ENCODE measurements at regions not wholly inside any gene's neighbourhood (a gene's known extent, or its start where the extent isn't known, plus 50 kb on each side); places are given as distances from the start of the nearest gene placed in this dataset.
"Not testable (repeated sequence)": the region's sequence is repeated elsewhere in the genome, so short reads cannot be mapped to it uniquely, and the experiment has no call there.

DNA sequence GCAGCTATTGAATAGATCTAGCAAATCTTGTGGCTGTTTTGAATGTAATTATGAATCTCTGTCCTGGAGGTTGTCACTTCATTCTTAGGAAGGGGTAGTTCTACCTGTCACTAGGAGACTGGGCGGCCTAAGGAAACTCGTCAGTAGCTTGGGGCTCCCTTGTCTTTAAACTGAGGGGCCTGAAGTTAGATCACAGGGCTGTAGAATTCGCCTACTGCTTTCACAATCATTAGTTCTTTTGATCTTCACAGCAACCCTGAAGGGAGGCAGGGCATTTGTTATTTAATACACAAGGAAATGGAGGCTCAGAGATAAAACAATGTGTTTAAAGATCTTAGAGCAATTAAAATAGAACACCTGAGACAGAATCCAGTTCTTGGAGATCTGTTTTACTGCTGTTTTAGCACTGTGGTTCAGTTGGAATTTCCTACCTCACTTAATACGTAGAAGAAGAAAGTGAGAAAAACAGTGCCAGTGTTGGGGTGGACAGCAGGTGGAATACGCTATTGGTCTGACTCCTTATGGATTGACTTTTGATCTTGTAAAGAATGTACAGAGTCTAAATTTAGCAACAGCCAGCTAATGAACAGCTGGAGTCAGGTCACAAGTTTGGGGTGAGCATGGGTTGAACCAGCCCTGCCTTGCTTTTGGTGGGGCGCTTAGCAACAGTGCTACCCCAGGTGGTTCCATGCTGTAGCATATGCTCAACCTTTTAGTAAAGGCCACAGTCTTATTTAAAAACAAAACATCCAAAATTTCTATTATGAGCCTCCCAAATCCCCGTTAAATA, 71.4 kb upstream of the BHLHE40 start:
- no peaks in the 10 kb centered on the region for H3K27me3 Mint-ChIP-seq (ENCODE audit: insufficient read depth, unreplicated experiment)
- no TSS peak for BruUV-seq (replicated peaks)
- no peak for DNase-seq (ENCODE audit: unreplicated experiment)
- no peak overlapping the region for H3K4me3 Mint-ChIP-seq (ENCODE audit: unreplicated experiment)
- CTCF ChIA-PET: interaction anchor here (0.8 to 1.2 kb wide), 2 partner anchors 10 to 342 kb away, joined by 3 to 4 read pairs; no protein-coding TSS in a partner anchor
- no peaks in the 10 kb centered on the region for H3K9me3 Mint-ChIP-seq (ENCODE audit: unreplicated experiment)
- no peaks in the 10 kb centered on the region for H3K36me3 Mint-ChIP-seq (ENCODE audit: insufficient read depth, unreplicated experiment)
- no peak overlapping the region for H3K27ac Mint-ChIP-seq (ENCODE audit: low read depth, unreplicated experiment)
- POLR2A ChIA-PET: interaction anchor here (1.2 kb wide), 1 partner anchor 82 kb away, joined by 3 read pairs; no protein-coding TSS in a partner anchor
- TF ChIP-seq, protein P1, sequence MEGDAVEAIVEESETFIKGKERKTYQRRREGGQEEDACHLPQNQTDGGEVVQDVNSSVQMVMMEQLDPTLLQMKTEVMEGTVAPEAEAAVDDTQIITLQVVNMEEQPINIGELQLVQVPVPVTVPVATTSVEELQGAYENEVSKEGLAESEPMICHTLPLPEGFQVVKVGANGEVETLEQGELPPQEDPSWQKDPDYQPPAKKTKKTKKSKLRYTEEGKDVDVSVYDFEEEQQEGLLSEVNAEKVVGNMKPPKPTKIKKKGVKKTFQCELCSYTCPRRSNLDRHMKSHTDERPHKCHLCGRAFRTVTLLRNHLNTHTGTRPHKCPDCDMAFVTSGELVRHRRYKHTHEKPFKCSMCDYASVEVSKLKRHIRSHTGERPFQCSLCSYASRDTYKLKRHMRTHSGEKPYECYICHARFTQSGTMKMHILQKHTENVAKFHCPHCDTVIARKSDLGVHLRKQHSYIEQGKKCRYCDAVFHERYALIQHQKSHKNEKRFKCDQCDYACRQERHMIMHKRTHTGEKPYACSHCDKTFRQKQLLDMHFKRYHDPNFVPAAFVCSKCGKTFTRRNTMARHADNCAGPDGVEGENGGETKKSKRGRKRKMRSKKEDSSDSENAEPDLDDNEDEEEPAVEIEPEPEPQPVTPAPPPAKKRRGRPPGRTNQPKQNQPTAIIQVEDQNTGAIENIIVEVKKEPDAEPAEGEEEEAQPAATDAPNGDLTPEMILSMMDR (IDR thresholded peaks at IDR 0.05; ENCODE audit: unreplicated experiment): no peak
- intact Hi-C loops (cut with micrococcal nuclease): loop anchor here (2.0 kb wide), 1 partner anchor 69 kb away; no protein-coding TSS in a partner anchor
- H3K4me1 Mint-ChIP-seq (ENCODE audit: insufficient read depth, unreplicated experiment): peaks cover 22% of the 10 kb centered on the region

DNA sequence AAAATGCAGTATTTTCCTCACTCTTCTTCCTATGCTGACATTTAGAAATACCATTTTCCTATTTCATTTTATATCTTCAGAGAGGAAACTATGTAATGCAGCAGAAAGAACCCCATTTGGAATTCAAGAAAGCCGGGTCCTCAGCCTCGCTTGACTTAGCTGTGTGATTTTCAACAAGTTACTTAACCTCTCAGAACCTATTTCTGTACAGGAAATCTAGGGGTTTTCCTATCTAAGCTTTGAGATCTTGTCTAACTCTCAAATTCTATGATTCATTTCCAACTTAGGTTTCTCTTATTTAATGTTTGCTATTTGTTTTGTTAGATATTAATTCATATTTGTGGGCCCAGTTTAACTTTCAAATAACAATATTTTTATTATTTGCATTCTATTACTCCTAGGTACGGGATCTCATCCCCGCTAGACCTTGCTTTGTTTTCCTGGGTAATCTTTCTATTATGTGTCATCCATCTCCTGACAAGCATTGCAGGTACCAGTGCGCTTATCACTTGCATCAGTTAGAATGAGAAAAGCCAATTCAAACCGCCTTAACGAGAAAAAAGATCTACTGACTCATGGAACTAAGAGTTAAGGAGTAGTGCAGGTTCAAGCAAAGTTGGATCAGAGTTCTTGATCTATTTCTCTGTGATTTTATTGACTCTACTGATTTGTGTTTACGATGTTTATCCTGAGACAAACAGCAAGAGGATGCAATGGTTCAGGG, 70.6 kb upstream of the BHLHE40 start:
- Mint-ChIP-seq H3K4me3 (ENCODE audit: unreplicated experiment) (no peak overlapping the region), H3K9me3 (ENCODE audit: unreplicated experiment) (no peaks in the 10 kb centered on the region), H3K27ac (ENCODE audit: low read depth, unreplicated experiment) (no peak overlapping the region), H3K4me1 (ENCODE audit: insufficient read depth, unreplicated experiment) (peaks cover 22% of the 10 kb centered on the region), H3K27me3 (ENCODE audit: insufficient read depth, unreplicated experiment) (no peaks in the 10 kb centered on the region), H3K36me3 (ENCODE audit: insufficient read depth, unreplicated experiment) (no peaks in the 10 kb centered on the region)
- ChIA-PET POLR2A (no interaction called here), CTCF (no interaction called here)
- intact Hi-C loops (cut with micrococcal nuclease): no loop called here
- no peak for DNase-seq (ENCODE audit: unreplicated experiment)
- BruUV-seq (replicated peaks): no TSS peak
- TF ChIP-seq, protein P1 (IDR thresholded peaks at IDR 0.05; ENCODE audit: unreplicated experiment): no peak

DNA sequence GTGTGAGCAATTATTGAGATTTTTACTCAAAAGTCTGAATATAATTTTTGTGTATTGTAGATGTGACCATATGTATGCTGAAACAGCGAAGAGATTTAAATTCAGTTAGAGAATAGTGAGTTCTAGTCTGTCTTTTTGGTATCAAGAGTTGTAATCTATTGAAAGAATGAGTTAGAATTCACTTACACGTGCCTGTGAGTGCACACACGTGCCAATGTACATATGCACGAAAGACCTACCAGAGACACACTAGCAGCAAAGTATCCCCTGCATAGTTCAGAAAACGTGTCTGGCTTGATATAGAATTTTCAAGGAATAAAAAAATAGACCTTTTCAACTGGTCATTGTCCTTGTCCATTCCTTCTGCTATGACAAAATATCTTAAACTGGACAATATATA, 64.8 kb upstream of the BHLHE40 start:
- no peaks in the 10 kb centered on the region for H3K36me3 Mint-ChIP-seq (ENCODE audit: insufficient read depth, unreplicated experiment)
- ChIA-PET CTCF (no interaction called here), POLR2A (no interaction called here)
- DNase-seq (ENCODE audit: unreplicated experiment): no peak
- H3K27ac Mint-ChIP-seq (ENCODE audit: low read depth, unreplicated experiment): no peak overlapping the region
- BruUV-seq (replicated peaks): no TSS peak
- TF ChIP-seq, protein P1 (IDR thresholded peaks at IDR 0.05; ENCODE audit: unreplicated experiment): no peak
- H3K27me3 Mint-ChIP-seq (ENCODE audit: insufficient read depth, unreplicated experiment): no peaks in the 10 kb centered on the region
- no peaks in the 10 kb centered on the region for H3K9me3 Mint-ChIP-seq (ENCODE audit: unreplicated experiment)
- no peaks in the 10 kb centered on the region for H3K4me1 Mint-ChIP-seq (ENCODE audit: insufficient read depth, unreplicated experiment)
- intact Hi-C loops (cut with micrococcal nuclease): no loop called here
- no peak overlapping the region for H3K4me3 Mint-ChIP-seq (ENCODE audit: unreplicated experiment)

DNA sequence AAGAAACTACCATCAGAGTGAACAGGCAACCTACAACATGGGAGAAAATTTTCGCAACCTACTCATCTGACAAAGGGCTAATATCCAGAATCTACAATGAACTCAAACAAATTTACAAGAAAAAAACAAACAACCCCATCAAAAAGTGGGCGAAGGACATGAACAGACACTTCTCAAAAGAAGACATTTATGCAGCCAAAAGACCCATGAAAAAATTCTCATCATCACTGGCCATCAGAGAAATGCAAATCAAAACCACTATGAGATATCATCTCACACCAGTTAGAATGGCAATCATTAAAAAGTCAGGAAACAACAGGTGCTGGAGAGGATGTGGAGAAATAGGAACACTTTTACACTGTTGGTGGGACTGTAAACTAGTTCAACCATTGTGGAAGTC, 57.6 kb upstream of the BHLHE40 start:
- DNase-seq (ENCODE audit: unreplicated experiment); CTCF ChIA-PET; BruUV-seq (replicated peaks); POLR2A ChIA-PET; H3K4me3 Mint-ChIP-seq (ENCODE audit: unreplicated experiment); H3K36me3 Mint-ChIP-seq (ENCODE audit: insufficient read depth, unreplicated experiment); H3K27me3 Mint-ChIP-seq (ENCODE audit: insufficient read depth, unreplicated experiment); intact Hi-C loops (cut with micrococcal nuclease); H3K9me3 Mint-ChIP-seq (ENCODE audit: unreplicated experiment); H3K27ac Mint-ChIP-seq (ENCODE audit: low read depth, unreplicated experiment); H3K4me1 Mint-ChIP-seq (ENCODE audit: insufficient read depth, unreplicated experiment): not testable (repeated sequence)

All from MCF 10A (cell line).